Mammary epithelial cell (primary cell): ENCODE measurements at regions not wholly inside any gene's neighbourhood (a gene's known extent, or its start where the extent isn't known, plus 50 kb on each side); places are given as distances from the start of the nearest gene placed in this dataset.

Source experiments
- EZH2 ChIP-seq: IDR thresholded peaks from 2 replicates; pipeline ENCODE4 v1.6.1; 2012; ENCODE audit warnings: low read length, inconsistent platforms, borderline replicate concordance
- TF ChIP-seq, protein P1 (sequence below), 2 donors: IDR thresholded peaks in 1 of 2; conservative IDR thresholded peaks in 1 of 2; 2 replicates each; pipeline ENCODE4 v1.5.1; 2011 to 2012; ENCODE audit warnings: inconsistent platforms in 2 of 2, low read length in 2 of 2, mild to moderate bottlenecking in 2 of 2, control low read depth in 1 of 2, low read depth in 1 of 2; ENCODE audit not compliant: insufficient read depth in 1 of 2; ENCODE audit errors: extremely low read depth in 1 of 2

DNA sequence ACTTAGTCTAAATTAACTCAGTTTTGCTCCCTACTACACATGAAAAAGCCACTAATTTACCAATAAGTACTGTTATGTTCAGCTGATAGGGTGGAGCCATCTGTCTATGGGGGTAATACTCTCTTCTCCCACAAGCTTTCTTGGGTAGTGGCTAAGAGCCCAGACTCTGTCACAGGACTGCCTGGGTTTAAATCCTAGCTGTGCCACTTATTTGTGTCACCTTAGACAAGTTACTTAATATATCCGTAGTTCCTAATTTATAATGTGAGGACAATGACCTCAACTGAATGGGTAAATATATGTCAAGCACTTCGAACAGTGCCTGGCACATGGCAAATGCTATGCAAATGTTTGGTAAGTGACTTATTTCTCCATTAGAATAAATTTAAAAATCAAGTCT is 185.6 kb downstream of the DACT1 start:
- TF ChIP-seq, protein P1, sequence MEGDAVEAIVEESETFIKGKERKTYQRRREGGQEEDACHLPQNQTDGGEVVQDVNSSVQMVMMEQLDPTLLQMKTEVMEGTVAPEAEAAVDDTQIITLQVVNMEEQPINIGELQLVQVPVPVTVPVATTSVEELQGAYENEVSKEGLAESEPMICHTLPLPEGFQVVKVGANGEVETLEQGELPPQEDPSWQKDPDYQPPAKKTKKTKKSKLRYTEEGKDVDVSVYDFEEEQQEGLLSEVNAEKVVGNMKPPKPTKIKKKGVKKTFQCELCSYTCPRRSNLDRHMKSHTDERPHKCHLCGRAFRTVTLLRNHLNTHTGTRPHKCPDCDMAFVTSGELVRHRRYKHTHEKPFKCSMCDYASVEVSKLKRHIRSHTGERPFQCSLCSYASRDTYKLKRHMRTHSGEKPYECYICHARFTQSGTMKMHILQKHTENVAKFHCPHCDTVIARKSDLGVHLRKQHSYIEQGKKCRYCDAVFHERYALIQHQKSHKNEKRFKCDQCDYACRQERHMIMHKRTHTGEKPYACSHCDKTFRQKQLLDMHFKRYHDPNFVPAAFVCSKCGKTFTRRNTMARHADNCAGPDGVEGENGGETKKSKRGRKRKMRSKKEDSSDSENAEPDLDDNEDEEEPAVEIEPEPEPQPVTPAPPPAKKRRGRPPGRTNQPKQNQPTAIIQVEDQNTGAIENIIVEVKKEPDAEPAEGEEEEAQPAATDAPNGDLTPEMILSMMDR (conservative IDR thresholded peaks at IDR 0.05 in 1 of 2, IDR thresholded peaks at IDR 0.05 in 1 of 2; ENCODE audit: extremely low read depth in 1 of 2, insufficient read depth in 1 of 2, low read depth in 1 of 2, low read length in 2 of 2): no peak
- no peak for TF ChIP-seq EZH2
